Mesodermal cell (in vitro differentiated cells): ENCODE measurements at regions not wholly inside any gene's neighbourhood (a gene's known extent, or its start where the extent isn't known, plus 50 kb on each side); places are given as distances from the start of the nearest gene placed in this dataset.

Source experiments
- H3K27ac ChIP-seq: 2 replicates; pipeline ENCODE4 v1.7.0; 2013; ENCODE audit warnings: mild to moderate bottlenecking, low read depth, low read length, moderate library complexity; ENCODE audit not compliant: severe bottlenecking
- H3K36me3 ChIP-seq: 2 replicates; pipeline ENCODE4 v1.7.1; 2013; ENCODE audit warnings: mild to moderate bottlenecking, low read length, moderate library complexity; ENCODE audit not compliant: control insufficient read depth, insufficient read depth
- H3K4me1 ChIP-seq: one replicate; pipeline ENCODE4 v1.7.1; 2013; ENCODE audit warnings: mild to moderate bottlenecking, low read length; ENCODE audit not compliant: insufficient read depth, control insufficient read depth, poor library complexity, severe bottlenecking
- H3K4me3 ChIP-seq: 2 replicates; pipeline ENCODE4 v1.7.0; 2013; ENCODE audit warnings: low read length, control low read depth, mild to moderate bottlenecking; ENCODE audit not compliant: insufficient read depth, poor library complexity, severe bottlenecking; ENCODE audit errors: extremely low read depth
- H3K9me3 ChIP-seq: 2 replicates; pipeline ENCODE4 v1.7.1; 2013; ENCODE audit warnings: mild to moderate bottlenecking, low read length, moderate library complexity; ENCODE audit not compliant: control insufficient read depth
- WGBS, 2 experiments: methylation state at CpG; one replicate each; pipeline ENCODE4 v1.1.5; 2013; ENCODE audit warnings: missing lambda C conversion rate in 2 of 2; ENCODE audit not compliant: insufficient coverage in 2 of 2; 5-methylcytosine and 5-hydroxymethylcytosine counted together

GRCh38 chr3:95911767-95912166 lies 902.6 kb upstream of the EPHA6 start:
- 80 to 86% methylated on average over 1 of the region's 1 CpG for WGBS, 2 experiments
- Histone ChIP-seq H3K9me3 (peaks cover 3% of the 10 kb centered on the region), H3K36me3 (no peaks in the 10 kb centered on the region)

GRCh38 chr3:95923496-95924210 lies 890.7 kb upstream of the EPHA6 start:
- H3K36me3 ChIP-seq: no peaks in the 10 kb centered on the region
- H3K4me1 ChIP-seq: no peaks in the 10 kb centered on the region
- H3K9me3 ChIP-seq: no peaks in the 10 kb centered on the region
- WGBS, 2 experiments: 70 to 80% methylated on average over 2 to 3 of the region's 3 CpGs
- H3K4me3 ChIP-seq: no peak overlapping the region
- H3K27ac ChIP-seq: peak overlapping the region; percentile 54

More at GRCh38 chr3:95911767-95912166, 902.6 kb upstream of the EPHA6 start:
- Histone ChIP-seq H3K27ac (no peak overlapping the region), H3K4me1 (no peaks in the 10 kb centered on the region), H3K4me3 (no peak overlapping the region)

GRCh38 chr3:95926904-95927501 lies 887.4 kb upstream of the EPHA6 start:
- peaks cover 3% of the 10 kb centered on the region for H3K4me1 ChIP-seq
- no peak overlapping the region for H3K27ac ChIP-seq
- no peaks in the 10 kb centered on the region for H3K36me3 ChIP-seq
- no peaks in the 10 kb centered on the region for H3K9me3 ChIP-seq
- H3K4me3 ChIP-seq: no peak overlapping the region
- 57 to 80% methylated on average over 5 of the region's 9 CpGs for WGBS, 2 experiments

GRCh38 chr3:95934181-95934580 lies 880.2 kb upstream of the EPHA6 start:
- Histone ChIP-seq H3K9me3 (no peaks in the 10 kb centered on the region), H3K36me3 (no peaks in the 10 kb centered on the region), H3K27ac (no peak overlapping the region), H3K4me3 (no peak overlapping the region), H3K4me1 (peaks cover 3% of the 10 kb centered on the region)
- WGBS, 2 experiments: no CpG with 5 or more reads among the region's 1 CpG

- WGBS, 2 experiments: no CpG with 5 or more reads among the region's 4 CpGs
- no peaks in the 10 kb centered on the region for H3K36me3 ChIP-seq
- no peak overlapping the region for H3K27ac ChIP-seq
- H3K9me3 ChIP-seq: no peaks in the 10 kb centered on the region
- H3K4me1 ChIP-seq: no peaks in the 10 kb centered on the region
- H3K4me3 ChIP-seq: no peak overlapping the region
Observed at GRCh38 chr3:95939235-95939809, 875.1 kb upstream of the EPHA6 start.

GRCh38 chr3:95965704-95966336 lies 848.6 kb upstream of the EPHA6 start:
- no peaks in the 10 kb centered on the region for H3K4me1 ChIP-seq
- H3K9me3 ChIP-seq: no peaks in the 10 kb centered on the region
- no peak overlapping the region for H3K4me3 ChIP-seq
- no peak overlapping the region for H3K27ac ChIP-seq
- WGBS, 2 experiments: no CpG with 5 or more reads among the region's 2 CpGs
- H3K36me3 ChIP-seq: no peaks in the 10 kb centered on the region

- 93 to 100% methylated on average over 1 of the region's 2 CpGs for WGBS, 2 experiments
- Histone ChIP-seq H3K9me3 (no peaks in the 10 kb centered on the region), H3K4me3 (no peak overlapping the region), H3K27ac (no peak overlapping the region), H3K36me3 (no peaks in the 10 kb centered on the region), H3K4me1 (no peaks in the 10 kb centered on the region)
Observed at GRCh38 chr3:95971573-95971972, 842.8 kb upstream of the EPHA6 start.

- no peaks in the 10 kb centered on the region for H3K9me3 ChIP-seq
- WGBS, 2 experiments: 93 to 100% methylated on average over 3 of the region's 4 CpGs
Observed at GRCh38 chr3:95994338-95994737, 820.1 kb upstream of the EPHA6 start.

GRCh38 chr3:96000966-96001365 lies 813.4 kb upstream of the EPHA6 start:
- no peaks in the 10 kb centered on the region for H3K36me3 ChIP-seq
- 100% methylated on average over 1 to 2 of the region's 4 CpGs for WGBS, 2 experiments
- H3K9me3 ChIP-seq: no peaks in the 10 kb centered on the region
- H3K27ac ChIP-seq: no peak overlapping the region
- no peak overlapping the region for H3K4me3 ChIP-seq
- H3K4me1 ChIP-seq: no peaks in the 10 kb centered on the region

More at GRCh38 chr3:95994338-95994737, 820.1 kb upstream of the EPHA6 start:
- no peaks in the 10 kb centered on the region for H3K36me3 ChIP-seq
- no peak overlapping the region for H3K27ac ChIP-seq
- H3K4me1 ChIP-seq: no peaks in the 10 kb centered on the region
- H3K4me3 ChIP-seq: no peak overlapping the region

- Histone ChIP-seq H3K4me3 (no peak overlapping the region), H3K9me3 (no peaks in the 10 kb centered on the region), H3K4me1 (no peaks in the 10 kb centered on the region), H3K36me3 (no peaks in the 10 kb centered on the region), H3K27ac (no peak overlapping the region)
Observed at GRCh38 chr3:96007650-96008195, 806.7 kb upstream of the EPHA6 start.
